Activated naive CD8-positive, alpha-beta T cell treated with anti-CD3 and anti-CD28 coated beads for 36 hours (primary cell): ENCODE measurements at regions not wholly inside any gene's neighbourhood (a gene's known extent, or its start where the extent isn't known, plus 50 kb on each side); places are given as distances from the start of the nearest gene placed in this dataset.
"Not testable (repeated sequence)": the region's sequence is repeated elsewhere in the genome, so short reads cannot be mapped to it uniquely, and the experiment has no call there.

ENCODE experiments used
- DNase-seq: peaks from one replicate; pipeline ENCODE4 v3.0.0; 2021
- H3K27ac Mint-ChIP-seq: one replicate; pipeline ENCODE4 v1.8.0; 2022; ENCODE audit warnings: mild to moderate bottlenecking, moderate library complexity, mixed read lengths
- H3K27me3 Mint-ChIP-seq: one replicate; pipeline ENCODE4 v1.8.0; 2022; ENCODE audit warnings: mild to moderate bottlenecking, mixed read lengths
- H3K36me3 Mint-ChIP-seq: one replicate; pipeline ENCODE4 v1.8.0; 2021; ENCODE audit warnings: mild to moderate bottlenecking, mixed read lengths
- H3K4me1 Mint-ChIP-seq: one replicate; pipeline ENCODE4 v1.8.0; 2021; ENCODE audit warnings: mixed read lengths
- H3K4me3 Mint-ChIP-seq: one replicate; pipeline ENCODE4 v1.8.0; 2022; ENCODE audit warnings: mild to moderate bottlenecking, moderate library complexity, mixed read lengths
- H3K9me3 Mint-ChIP-seq: one replicate; pipeline ENCODE4 v1.8.0; 2022; ENCODE audit warnings: mixed read lengths

DNA sequence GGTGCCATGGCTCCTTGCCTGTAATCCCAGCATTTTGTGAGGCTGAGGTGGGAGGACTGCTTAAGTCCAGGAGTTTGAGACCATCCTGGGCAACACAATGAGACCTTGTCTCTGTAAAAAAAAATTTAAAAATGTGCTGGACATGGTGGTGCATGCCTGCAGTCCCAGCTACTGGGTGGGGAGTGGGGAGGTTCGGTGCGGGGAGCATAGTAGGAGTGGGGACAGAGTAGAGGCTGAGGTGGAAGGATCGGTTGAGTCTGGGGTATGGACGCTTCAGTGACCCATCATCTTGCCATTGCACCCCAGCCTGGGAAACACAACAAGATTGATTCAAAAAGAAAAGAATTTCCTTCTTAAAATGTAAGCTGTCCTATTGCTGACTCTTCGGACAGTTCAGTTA lies 1490.0 kb upstream of the GBE1 start:
- H3K4me1 Mint-ChIP-seq: no peaks in the 10 kb centered on the region
- H3K27ac Mint-ChIP-seq: no peak overlapping the region
- H3K27me3 Mint-ChIP-seq: no peaks in the 10 kb centered on the region
- H3K4me3 Mint-ChIP-seq: no peak overlapping the region
- DNase-seq: no peak
- H3K9me3 Mint-ChIP-seq: peaks cover 9% of the 10 kb centered on the region
- no peaks in the 10 kb centered on the region for H3K36me3 Mint-ChIP-seq

DNA sequence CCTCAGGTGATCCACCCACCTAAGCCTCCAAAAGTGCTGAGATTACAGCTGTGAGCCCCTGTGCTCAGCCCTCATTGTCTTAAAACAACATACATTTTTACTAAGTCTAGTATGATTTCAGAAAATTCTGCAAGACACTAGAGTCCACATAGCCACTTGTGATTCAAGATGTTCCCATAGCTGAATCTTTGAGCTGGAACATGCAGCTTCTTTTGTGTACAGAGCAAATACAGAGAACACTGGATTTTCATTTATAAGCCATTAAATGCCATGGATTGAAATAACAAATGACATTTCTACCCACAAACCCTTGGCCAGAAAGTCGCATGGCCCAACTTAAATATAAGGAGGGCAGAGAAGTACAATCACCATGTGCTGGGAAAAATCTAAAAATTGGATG lies 1489.2 kb upstream of the GBE1 start:
- H3K27me3 Mint-ChIP-seq: no peaks in the 10 kb centered on the region
- no peaks in the 10 kb centered on the region for H3K4me1 Mint-ChIP-seq

DNA sequence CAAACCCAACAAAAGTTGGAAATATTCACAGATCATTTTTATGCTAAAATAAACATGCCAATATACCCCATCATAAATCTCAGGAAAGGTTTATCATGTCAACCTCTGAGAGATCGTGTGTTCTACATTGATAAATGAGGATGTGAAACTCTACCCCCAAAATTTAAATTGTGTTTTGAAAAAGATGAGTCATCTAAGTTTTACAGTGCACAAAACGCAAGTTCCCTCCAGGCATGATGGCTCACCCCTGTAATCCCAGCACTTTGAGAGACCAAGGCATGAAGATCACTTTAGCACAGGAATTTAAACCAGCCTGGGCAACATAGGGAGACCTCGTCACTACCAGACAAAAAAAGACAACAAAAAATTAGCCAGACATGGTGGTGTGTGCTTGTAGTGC lies 1487.0 kb upstream of the GBE1 start:
- Mint-ChIP-seq H3K4me3 (no peak overlapping the region), H3K27ac (no peak overlapping the region), H3K36me3 (no peaks in the 10 kb centered on the region), H3K27me3 (no peaks in the 10 kb centered on the region), H3K9me3 (peaks cover 18% of the 10 kb centered on the region), H3K4me1 (no peaks in the 10 kb centered on the region)
- no peak for DNase-seq

More for the DNA sequence above, 1489.2 kb upstream of the GBE1 start:
- H3K27ac Mint-ChIP-seq: no peak overlapping the region
- H3K4me3 Mint-ChIP-seq: no peak overlapping the region
- H3K9me3 Mint-ChIP-seq: peaks cover 13% of the 10 kb centered on the region
- H3K36me3 Mint-ChIP-seq: no peaks in the 10 kb centered on the region
- no peak for DNase-seq

DNA sequence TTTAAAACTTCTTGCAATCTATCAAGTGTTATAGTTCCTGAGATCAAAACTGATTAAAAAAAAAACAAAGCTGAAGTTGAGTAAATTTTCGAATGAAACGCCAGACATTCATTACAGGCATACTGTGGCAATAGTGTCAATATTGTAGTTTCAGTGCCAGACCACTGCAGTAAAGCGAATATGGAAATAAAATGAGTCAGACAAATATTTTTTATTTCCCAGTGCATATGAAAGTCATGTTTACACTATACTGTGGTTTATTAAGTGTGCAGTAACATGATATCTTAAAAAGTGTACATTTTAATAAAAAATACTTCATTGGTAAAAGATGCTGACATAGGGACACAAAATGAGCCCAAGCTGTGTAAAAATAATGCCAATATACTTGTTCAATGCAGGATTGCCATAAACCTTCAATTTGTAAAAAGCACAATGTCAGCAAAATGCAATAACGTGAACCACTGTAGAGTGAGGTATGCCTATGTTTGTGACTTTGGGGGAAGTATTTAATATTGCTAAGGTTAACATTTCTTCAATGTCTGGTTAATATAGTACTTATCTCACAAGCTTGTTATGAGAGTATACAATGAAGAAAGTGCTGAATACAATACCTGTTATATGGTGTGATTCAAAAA lies 1473.9 kb upstream of the GBE1 start:
- Mint-ChIP-seq H3K36me3 (no peaks in the 10 kb centered on the region), H3K4me3 (no peak overlapping the region), H3K27ac (no peak overlapping the region), H3K4me1 (no peaks in the 10 kb centered on the region), H3K9me3 (peaks cover 10% of the 10 kb centered on the region), H3K27me3 (no peaks in the 10 kb centered on the region)
- DNase-seq: no peak

DNA sequence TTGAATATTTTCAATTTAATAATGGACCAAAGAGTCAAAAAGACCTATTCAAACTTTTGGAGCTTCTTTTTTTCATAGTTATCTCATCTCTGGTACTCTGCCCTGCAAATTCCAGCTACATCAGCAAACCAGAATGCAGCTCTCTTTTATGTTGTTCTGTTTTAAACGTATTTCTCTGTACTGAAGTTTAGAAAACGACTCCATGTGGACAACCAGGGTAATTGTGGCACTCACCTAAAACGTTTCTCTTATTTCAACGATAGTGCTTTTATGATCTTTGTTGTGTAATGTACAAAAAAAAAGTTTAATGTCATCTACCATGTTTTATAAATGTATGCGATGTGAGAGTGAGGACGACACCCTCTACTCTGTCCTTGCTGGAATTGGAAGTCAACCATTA lies 1472.3 kb upstream of the GBE1 start:
- Mint-ChIP-seq H3K4me1 (no peaks in the 10 kb centered on the region), H3K4me3 (no peak overlapping the region), H3K27me3 (no peaks in the 10 kb centered on the region), H3K27ac (no peak overlapping the region), H3K9me3 (peaks cover 7% of the 10 kb centered on the region), H3K36me3 (no peaks in the 10 kb centered on the region)
- DNase-seq: no peak

- Mint-ChIP-seq H3K4me3 (no peak overlapping the region), H3K27ac (no peak overlapping the region), H3K4me1 (no peaks in the 10 kb centered on the region), H3K27me3 (no peaks in the 10 kb centered on the region), H3K9me3 (peaks cover 8% of the 10 kb centered on the region), H3K36me3 (no peaks in the 10 kb centered on the region)
- no peak for DNase-seq
These were observed 1469.4 kb upstream of the GBE1 start for GRCh38 chr3:83230841-83231240.

DNA sequence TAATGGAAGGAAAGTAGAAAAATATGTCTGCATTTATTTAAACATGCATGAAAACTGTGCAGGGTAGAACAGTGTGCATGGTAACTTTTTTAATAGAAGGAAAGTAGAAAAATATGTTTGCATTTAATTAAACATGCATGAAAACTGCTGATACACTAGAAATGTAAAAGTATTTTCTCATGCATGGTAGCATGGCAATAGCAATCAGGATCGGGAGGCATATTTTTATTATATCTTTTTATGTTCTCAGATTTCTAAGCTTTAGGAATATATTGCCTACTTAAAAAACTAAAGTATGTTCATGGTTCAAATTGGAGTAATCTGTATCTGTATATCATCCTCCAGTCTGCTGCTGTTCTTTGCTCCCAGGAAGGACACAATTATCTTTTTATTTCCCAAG lies 1468.9 kb upstream of the GBE1 start:
- no peak overlapping the region for H3K27ac Mint-ChIP-seq
- no peaks in the 10 kb centered on the region for H3K36me3 Mint-ChIP-seq
- no peaks in the 10 kb centered on the region for H3K4me1 Mint-ChIP-seq
- H3K4me3 Mint-ChIP-seq: no peak overlapping the region
- no peak for DNase-seq
- H3K9me3 Mint-ChIP-seq: peaks cover 8% of the 10 kb centered on the region
- no peaks in the 10 kb centered on the region for H3K27me3 Mint-ChIP-seq

GRCh38 chr3:83226751-83227150 lies 1465.3 kb upstream of the GBE1 start:
- no peaks in the 10 kb centered on the region for H3K36me3 Mint-ChIP-seq
- no peaks in the 10 kb centered on the region for H3K4me1 Mint-ChIP-seq
- DNase-seq: no peak
- no peak overlapping the region for H3K27ac Mint-ChIP-seq
- peaks cover 2% of the 10 kb centered on the region for H3K9me3 Mint-ChIP-seq
- H3K27me3 Mint-ChIP-seq: no peaks in the 10 kb centered on the region
- H3K4me3 Mint-ChIP-seq: no peak overlapping the region

- Mint-ChIP-seq H3K9me3 (peaks cover 2% of the 10 kb centered on the region), H3K4me3 (no peak overlapping the region), H3K36me3 (no peaks in the 10 kb centered on the region), H3K27ac (no peak overlapping the region), H3K4me1 (no peaks in the 10 kb centered on the region), H3K27me3 (no peaks in the 10 kb centered on the region)
- DNase-seq: no peak
These were observed 1462.8 kb upstream of the GBE1 start for GRCh38 chr3:83224101-83224868.

DNA sequence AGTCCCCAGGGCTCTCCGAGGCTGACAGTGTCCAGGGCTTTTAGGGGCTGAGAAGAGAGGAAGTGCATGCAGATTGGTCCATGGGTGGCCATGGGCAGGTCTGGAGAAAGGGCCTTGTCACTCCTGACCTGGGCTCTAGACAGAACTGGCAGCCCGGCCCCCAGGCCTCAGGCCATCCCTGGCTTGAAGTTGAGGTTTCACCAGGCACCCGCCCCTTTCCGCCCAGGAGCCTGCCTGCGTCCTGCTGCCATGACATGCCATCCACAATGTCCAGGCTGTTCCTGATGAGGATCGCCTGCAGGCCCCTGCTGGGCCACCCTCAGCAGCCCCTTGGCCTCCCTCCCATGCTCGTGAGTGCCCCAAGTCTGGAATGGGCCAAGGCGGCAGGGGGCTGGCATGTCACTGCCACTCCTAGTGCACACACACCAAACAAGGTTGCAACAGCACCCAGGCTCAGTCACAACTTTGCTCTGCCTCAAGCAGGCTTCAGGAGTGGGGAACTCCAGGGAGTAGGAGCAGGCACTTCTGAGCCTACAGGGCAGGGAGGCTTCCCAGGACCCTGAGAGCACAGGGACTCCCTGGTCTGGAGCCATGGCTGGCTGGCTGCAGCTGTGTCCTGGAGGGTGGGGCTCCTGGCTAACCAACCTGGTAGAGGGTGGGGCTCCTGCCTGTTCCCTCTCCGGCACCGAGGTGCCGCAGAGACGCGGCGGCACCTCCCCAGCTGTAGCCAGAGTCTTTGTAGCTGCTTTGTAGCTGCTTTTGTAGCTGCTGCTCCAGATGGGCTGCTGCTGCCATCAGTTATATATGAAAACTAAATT lies 1457.1 kb upstream of the GBE1 start:
- peaks cover 6% of the 10 kb centered on the region for H3K9me3 Mint-ChIP-seq
- no peaks in the 10 kb centered on the region for H3K4me1 Mint-ChIP-seq
- peak overlapping the region; percentile 54 for H3K4me3 Mint-ChIP-seq
- no peak overlapping the region for H3K27ac Mint-ChIP-seq
- no peaks in the 10 kb centered on the region for H3K36me3 Mint-ChIP-seq
- DNase-seq: no peak
- no peaks in the 10 kb centered on the region for H3K27me3 Mint-ChIP-seq

DNA sequence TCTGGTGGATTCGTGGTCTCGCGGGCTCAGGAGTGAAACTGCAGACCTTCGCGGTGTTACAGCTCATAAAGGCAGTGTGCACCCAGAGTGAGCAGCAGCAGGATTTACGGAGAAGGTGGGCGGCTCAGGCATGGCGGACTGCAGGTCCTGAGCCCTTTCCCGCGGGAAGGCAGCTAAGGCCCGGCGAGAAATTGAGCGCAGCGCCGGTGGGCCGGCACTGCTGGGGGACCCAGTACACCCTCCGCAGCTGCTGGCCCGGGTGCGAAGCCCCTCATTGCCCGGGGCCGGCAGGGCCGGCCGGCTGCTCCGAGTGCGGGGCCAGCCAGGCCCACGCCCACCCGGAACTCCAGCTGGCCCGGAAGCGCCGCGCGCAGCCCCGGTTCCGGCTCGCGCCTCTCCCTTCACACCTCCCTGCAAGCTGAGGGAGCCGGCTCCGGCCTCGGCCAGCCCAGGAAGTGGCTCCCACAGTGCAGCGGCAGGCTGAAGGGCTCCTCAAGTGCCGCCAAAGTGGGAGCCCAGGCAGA lies 1456.2 kb upstream of the GBE1 start:
- not testable (repeated sequence) for H3K36me3 Mint-ChIP-seq, H3K4me1 Mint-ChIP-seq, H3K27me3 Mint-ChIP-seq, H3K9me3 Mint-ChIP-seq
- DNase-seq: peak; percentile 6
- peak overlapping the region; percentile 69 for H3K4me3 Mint-ChIP-seq
- peak overlapping the region; percentile 56 for H3K27ac Mint-ChIP-seq

- H3K4me1 Mint-ChIP-seq: no peaks in the 10 kb centered on the region
- H3K27me3 Mint-ChIP-seq: no peaks in the 10 kb centered on the region
- peak overlapping the region; percentile 69 for H3K4me3 Mint-ChIP-seq
- no peak for DNase-seq
- no peaks in the 10 kb centered on the region for H3K36me3 Mint-ChIP-seq
- peak overlapping the region; percentile 56 for H3K27ac Mint-ChIP-seq
- H3K9me3 Mint-ChIP-seq: peaks cover 6% of the 10 kb centered on the region
These were observed 1455.6 kb upstream of the GBE1 start for GRCh38 chr3:83216919-83217594.

GRCh38 chr3:83195243-83195642 lies 1433.8 kb upstream of the GBE1 start:
- H3K27ac Mint-ChIP-seq: no peak overlapping the region
- H3K36me3 Mint-ChIP-seq: no peaks in the 10 kb centered on the region
- no peaks in the 10 kb centered on the region for H3K4me1 Mint-ChIP-seq
- H3K27me3 Mint-ChIP-seq: no peaks in the 10 kb centered on the region
- H3K9me3 Mint-ChIP-seq: peaks cover 4% of the 10 kb centered on the region
- H3K4me3 Mint-ChIP-seq: no peak overlapping the region
- no peak for DNase-seq

- H3K36me3 Mint-ChIP-seq: no peaks in the 10 kb centered on the region
- peaks cover 4% of the 10 kb centered on the region for H3K9me3 Mint-ChIP-seq
- H3K27ac Mint-ChIP-seq: no peak overlapping the region
- H3K4me1 Mint-ChIP-seq: no peaks in the 10 kb centered on the region
- H3K27me3 Mint-ChIP-seq: no peaks in the 10 kb centered on the region
- DNase-seq: no peak
- H3K4me3 Mint-ChIP-seq: no peak overlapping the region
These were observed 1432.1 kb upstream of the GBE1 start for GRCh38 chr3:83193526-83193925.

- Mint-ChIP-seq H3K27ac (no peak overlapping the region), H3K27me3 (no peaks in the 10 kb centered on the region), H3K4me3 (no peak overlapping the region), H3K9me3 (peaks cover 15% of the 10 kb centered on the region), H3K36me3 (no peaks in the 10 kb centered on the region), H3K4me1 (no peaks in the 10 kb centered on the region)
- DNase-seq: no peak
These were observed 1428.2 kb upstream of the GBE1 start for GRCh38 chr3:83189634-83190033.
